Thyroid gland (tissue), 4 donors: ENCODE measurements at regions not wholly inside any gene's neighbourhood (a gene's known extent, or its start where the extent isn't known, plus 50 kb on each side); places are given as distances from the start of the nearest gene placed in this dataset.

Experiments
- CTCF ChIP-seq, 6 experiments: fragments of 200-600 bp in 3 of 6; fragments of 450-650 bp in 3 of 6; sonication (generic) in 3 of 6; IDR thresholded peaks; one replicate each; pipeline ENCODE4 v1.5.1; 2016 to 2019; ENCODE audit warnings: antibody characterized with exemption in 6 of 6, mild to moderate bottlenecking in 2 of 6, inconsistent platforms in 1 of 6, moderate library complexity in 1 of 6
- POLR2A ChIP-seq, 2 donors: fragments of 450-650 bp; IDR thresholded peaks; one replicate each; pipeline ENCODE4 v1.6.1; 2017; ENCODE audit warnings: antibody characterized with exemption in 2 of 2, mild to moderate bottlenecking in 2 of 2, moderate library complexity in 1 of 2

GRCh38 chr1:207245124-207245523 is 76.4 kb upstream of the CD55 start:
- no peak for TF ChIP-seq CTCF (IDR thresholded peaks at IDR 0.05)
- TF ChIP-seq POLR2A (IDR thresholded peaks at IDR 0.05): no peak
